GM12873 (cell line): ENCODE measurements at regions not wholly inside any gene's neighbourhood (a gene's known extent, or its start where the extent isn't known, plus 50 kb on each side); places are given as distances from the start of the nearest gene placed in this dataset.

ENCODE experiments used
- TF ChIP-seq, protein P1 (sequence below): IDR thresholded peaks from 2 replicates; pipeline ENCODE4 v1.5.1; 2012; ENCODE audit warnings: low read depth, mild to moderate bottlenecking, moderate library complexity, low read length, control low read depth; ENCODE audit not compliant: insufficient read depth; ENCODE audit errors: missing control alignments

GRCh38 chr6:20313960-20314530 lies 87.6 kb upstream of the E2F3 start:
- TF ChIP-seq, protein P1, sequence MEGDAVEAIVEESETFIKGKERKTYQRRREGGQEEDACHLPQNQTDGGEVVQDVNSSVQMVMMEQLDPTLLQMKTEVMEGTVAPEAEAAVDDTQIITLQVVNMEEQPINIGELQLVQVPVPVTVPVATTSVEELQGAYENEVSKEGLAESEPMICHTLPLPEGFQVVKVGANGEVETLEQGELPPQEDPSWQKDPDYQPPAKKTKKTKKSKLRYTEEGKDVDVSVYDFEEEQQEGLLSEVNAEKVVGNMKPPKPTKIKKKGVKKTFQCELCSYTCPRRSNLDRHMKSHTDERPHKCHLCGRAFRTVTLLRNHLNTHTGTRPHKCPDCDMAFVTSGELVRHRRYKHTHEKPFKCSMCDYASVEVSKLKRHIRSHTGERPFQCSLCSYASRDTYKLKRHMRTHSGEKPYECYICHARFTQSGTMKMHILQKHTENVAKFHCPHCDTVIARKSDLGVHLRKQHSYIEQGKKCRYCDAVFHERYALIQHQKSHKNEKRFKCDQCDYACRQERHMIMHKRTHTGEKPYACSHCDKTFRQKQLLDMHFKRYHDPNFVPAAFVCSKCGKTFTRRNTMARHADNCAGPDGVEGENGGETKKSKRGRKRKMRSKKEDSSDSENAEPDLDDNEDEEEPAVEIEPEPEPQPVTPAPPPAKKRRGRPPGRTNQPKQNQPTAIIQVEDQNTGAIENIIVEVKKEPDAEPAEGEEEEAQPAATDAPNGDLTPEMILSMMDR, result no peak

GRCh38 chr6:20314866-20315845 lies 86.5 kb upstream of the E2F3 start:
- TF ChIP-seq, protein P1, result no peak

GRCh38 chr6:20317430-20317829 lies 84.2 kb upstream of the E2F3 start:
- TF ChIP-seq, protein P1, result no peak

GRCh38 chr6:20318851-20319387 lies 82.8 kb upstream of the E2F3 start:
- TF ChIP-seq, protein P1, result no peak

GRCh38 chr6:20319520-20320357 lies 81.9 kb upstream of the E2F3 start:
- TF ChIP-seq, protein P1, result no peak

DNA sequence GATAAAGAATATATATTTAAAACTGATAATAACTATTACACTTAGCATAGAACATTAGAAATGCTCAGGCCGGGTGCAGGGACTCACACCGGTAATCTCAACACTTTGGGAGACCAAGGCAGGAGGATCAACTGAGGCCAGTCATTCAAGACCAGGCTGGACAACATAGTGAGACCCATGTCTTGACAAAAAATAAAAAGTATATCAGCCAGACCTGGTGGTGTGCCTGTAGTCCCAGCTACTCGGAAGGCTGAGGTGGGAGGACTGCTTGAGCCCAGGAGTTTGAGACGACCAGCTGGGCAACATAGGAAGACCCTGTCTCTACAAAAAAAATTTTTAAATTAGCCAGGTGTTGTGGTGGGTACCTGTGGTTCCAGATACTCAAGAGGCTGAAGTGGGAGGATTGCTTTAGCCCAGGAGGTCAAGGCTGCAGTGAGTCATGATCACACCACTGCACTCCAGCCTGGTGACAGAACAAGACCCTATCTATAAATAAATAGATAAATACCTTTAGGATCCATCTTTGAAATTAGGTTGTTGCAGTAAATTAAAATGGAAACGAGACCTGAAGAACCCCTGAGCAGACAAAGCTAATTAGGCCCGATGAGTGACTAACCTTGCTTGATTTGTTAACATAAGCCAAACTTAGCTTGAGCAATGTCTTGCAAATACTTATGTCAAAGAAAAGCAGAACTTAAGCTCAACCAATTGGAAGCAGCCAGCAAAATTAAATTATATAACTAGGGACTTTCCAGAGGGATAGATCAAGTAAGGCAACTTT lies 75.8 kb upstream of the E2F3 start:
- TF ChIP-seq, protein P1, result no peak
